ENCODE measurements at regions not wholly inside any gene's neighbourhood (a gene's known extent, or its start where the extent isn't known, plus 50 kb on each side); places are given as distances from the start of the nearest gene placed in this dataset.

DNA sequence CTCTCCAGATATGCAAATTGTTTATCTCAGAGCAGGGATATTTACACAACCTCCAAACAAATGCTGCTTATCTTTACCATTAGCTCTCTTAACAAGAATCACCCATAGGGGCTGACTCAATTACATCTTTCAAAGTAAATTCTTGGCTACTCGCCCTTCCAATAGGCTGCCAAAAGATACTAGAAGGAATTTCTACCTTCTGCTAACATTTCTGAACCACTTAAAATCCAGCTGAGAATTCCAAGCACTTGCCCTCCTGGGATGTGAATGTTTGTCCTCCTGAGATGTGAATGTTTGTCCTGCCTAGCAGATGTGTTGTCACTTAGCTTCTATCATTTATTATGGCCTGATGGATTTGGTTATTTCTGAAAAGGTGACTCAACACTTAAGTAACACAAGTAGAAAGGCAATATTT is 388.0 kb downstream of the GJA1 start:
- H3K36me3 ChIP-seq (ENCODE audit: control insufficient read depth, insufficient read depth, low read length): peaks cover 3% of the 10 kb centered on the region
- H3K4me3 ChIP-seq (ENCODE audit: insufficient read depth, low read depth, low read length): no peak overlapping the region
- no peak overlapping the region for H3K27ac ChIP-seq (ENCODE audit: insufficient read depth, low read depth, low read length, poor library complexity, severe bottlenecking)
- peaks cover 6% of the 10 kb centered on the region for H3K9me3 ChIP-seq (ENCODE audit: control insufficient read depth, low read length)
- WGBS, 2 experiments: 0 to 4% methylated on average over 1 of the region's 1 CpG
- H3K27me3 ChIP-seq (ENCODE audit: control insufficient read depth, insufficient read depth, low read length, poor library complexity, severe bottlenecking): no peaks in the 10 kb centered on the region
- H3K4me1 ChIP-seq (ENCODE audit: control insufficient read depth, insufficient read depth, low read length): peaks cover 14% of the 10 kb centered on the region

DNA sequence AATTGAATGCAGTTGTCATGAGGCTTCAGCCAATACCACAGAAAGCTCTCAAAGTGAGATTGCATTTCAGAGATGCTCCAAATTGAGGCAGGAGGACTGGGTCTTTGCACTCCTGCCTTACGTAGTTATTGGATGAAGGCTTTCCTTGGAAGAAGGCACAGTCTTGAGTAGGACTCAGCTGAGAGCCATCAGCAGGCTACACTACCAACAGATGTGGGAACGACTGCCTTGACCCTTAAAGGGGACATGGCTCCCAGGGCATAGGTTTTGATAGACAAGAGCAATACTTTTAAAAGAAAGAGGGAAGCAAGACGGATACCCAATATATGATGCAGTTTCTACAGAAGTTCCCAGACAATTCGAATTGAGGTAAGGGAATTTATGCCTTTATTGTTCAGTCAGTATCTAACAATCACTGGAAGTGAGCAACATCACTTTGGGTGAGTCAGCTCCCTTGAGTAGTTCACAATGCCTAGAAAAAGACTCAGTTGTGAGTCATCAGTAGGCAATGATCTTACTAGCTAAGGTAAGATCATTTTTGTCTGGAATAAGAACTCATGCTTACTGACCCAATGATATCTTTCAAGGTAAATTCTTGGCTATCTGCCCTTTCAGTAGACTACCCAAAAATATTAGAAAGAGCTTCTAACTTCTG is 390.8 kb downstream of the GJA1 start:
- Histone ChIP-seq H3K4me3 (ENCODE audit: insufficient read depth, low read depth, low read length) (no peak overlapping the region), H3K4me1 (ENCODE audit: control insufficient read depth, insufficient read depth, low read length) (peaks cover 14% of the 10 kb centered on the region), H3K36me3 (ENCODE audit: control insufficient read depth, insufficient read depth, low read length) (no peaks in the 10 kb centered on the region), H3K27me3 (ENCODE audit: control insufficient read depth, insufficient read depth, low read length, poor library complexity, severe bottlenecking) (no peaks in the 10 kb centered on the region), H3K27ac (ENCODE audit: insufficient read depth, low read depth, low read length, poor library complexity, severe bottlenecking) (no peak overlapping the region), H3K9me3 (ENCODE audit: control insufficient read depth, low read length) (no peaks in the 10 kb centered on the region)
- WGBS, 2 experiments: 88 to 92% methylated on average over 4 of the region's 4 CpGs

DNA sequence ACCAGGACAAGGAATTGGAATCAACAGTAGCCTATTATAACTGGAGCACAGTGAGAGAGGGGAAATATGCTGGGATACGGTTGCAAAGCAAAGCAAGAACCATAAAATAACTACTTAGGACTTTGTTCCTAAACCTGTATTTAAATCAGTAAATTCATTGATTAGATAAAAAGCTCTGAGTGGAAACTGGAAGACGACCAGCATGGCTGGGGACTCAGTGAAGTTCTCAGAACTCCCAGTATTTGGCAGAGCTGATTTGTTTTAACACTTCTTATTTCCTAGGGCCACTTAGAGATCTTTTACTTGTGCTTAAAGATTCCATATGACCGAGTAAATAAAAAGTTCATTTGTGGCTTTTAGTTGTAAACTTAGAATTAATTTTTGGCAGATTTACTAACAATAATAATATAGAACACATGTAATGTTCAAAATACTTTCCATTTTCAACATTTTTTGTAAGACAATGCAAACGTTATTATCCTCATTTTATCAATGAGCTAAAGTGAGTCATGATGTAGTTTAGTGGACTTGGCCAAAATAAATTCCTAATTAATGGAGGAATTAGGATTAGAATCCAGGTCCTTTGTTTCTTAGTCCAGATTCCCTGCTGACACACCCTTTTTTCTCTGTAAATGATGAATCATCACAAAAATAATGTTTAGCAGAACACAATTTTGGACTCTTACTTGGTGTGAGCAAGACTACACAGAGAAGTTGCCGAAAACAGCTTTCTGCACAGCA is 392.9 kb downstream of the GJA1 start:
- Histone ChIP-seq H3K4me1 (ENCODE audit: control insufficient read depth, insufficient read depth, low read length) (peaks cover 6% of the 10 kb centered on the region), H3K27me3 (ENCODE audit: control insufficient read depth, insufficient read depth, low read length, poor library complexity, severe bottlenecking) (no peaks in the 10 kb centered on the region), H3K27ac (ENCODE audit: insufficient read depth, low read depth, low read length, poor library complexity, severe bottlenecking) (no peak overlapping the region), H3K36me3 (ENCODE audit: control insufficient read depth, insufficient read depth, low read length) (no peaks in the 10 kb centered on the region), H3K4me3 (ENCODE audit: insufficient read depth, low read depth, low read length) (no peak overlapping the region), H3K9me3 (ENCODE audit: control insufficient read depth, low read length) (no peaks in the 10 kb centered on the region)
- WGBS, 2 experiments: 77 to 94% methylated on average over 2 to 4 of the region's 5 CpGs

- WGBS, 2 experiments: 93 to 97% methylated on average over 1 of the region's 1 CpG
- Histone ChIP-seq H3K4me1 (ENCODE audit: control insufficient read depth, insufficient read depth, low read length) (no peaks in the 10 kb centered on the region), H3K36me3 (ENCODE audit: control insufficient read depth, insufficient read depth, low read length) (no peaks in the 10 kb centered on the region), H3K9me3 (ENCODE audit: control insufficient read depth, low read length) (no peaks in the 10 kb centered on the region), H3K4me3 (ENCODE audit: insufficient read depth, low read depth, low read length) (no peak overlapping the region), H3K27ac (ENCODE audit: insufficient read depth, low read depth, low read length, poor library complexity, severe bottlenecking) (no peak overlapping the region), H3K27me3 (ENCODE audit: control insufficient read depth, insufficient read depth, low read length, poor library complexity, severe bottlenecking) (no peaks in the 10 kb centered on the region)
These were observed 395.3 kb downstream of the GJA1 start for GRCh38 chr6:121830736-121831135.

DNA sequence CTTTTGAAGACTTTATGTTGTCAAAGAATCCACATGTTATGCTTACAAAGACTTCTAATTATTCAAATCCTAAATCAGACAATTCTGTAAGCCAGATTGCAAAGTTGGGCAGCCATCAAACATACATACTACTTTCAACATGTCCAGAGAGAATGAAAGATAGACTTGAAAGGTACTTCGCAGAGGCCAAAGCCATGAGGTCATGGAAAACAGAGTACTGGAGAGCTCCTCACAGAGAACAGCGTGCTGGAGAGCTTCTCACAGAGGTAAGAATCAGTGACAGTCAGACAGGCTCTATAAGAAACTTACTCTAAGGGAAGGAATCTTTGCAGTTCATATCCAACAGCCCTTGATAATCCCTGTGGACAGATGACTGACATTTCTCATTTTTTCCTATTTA is 400.2 kb downstream of the GJA1 start:
- no peaks in the 10 kb centered on the region for H3K4me1 ChIP-seq (ENCODE audit: control insufficient read depth, insufficient read depth, low read length)
- no peak overlapping the region for H3K27ac ChIP-seq (ENCODE audit: insufficient read depth, low read depth, low read length, poor library complexity, severe bottlenecking)
- H3K27me3 ChIP-seq (ENCODE audit: control insufficient read depth, insufficient read depth, low read length, poor library complexity, severe bottlenecking): no peaks in the 10 kb centered on the region
- no peaks in the 10 kb centered on the region for H3K36me3 ChIP-seq (ENCODE audit: control insufficient read depth, insufficient read depth, low read length)
- WGBS, 2 experiments: 91 to 93% methylated on average over 2 of the region's 2 CpGs
- H3K9me3 ChIP-seq (ENCODE audit: control insufficient read depth, low read length): no peaks in the 10 kb centered on the region
- no peak overlapping the region for H3K4me3 ChIP-seq (ENCODE audit: insufficient read depth, low read depth, low read length)

- H3K9me3 ChIP-seq (ENCODE audit: control insufficient read depth, low read length): no peaks in the 10 kb centered on the region
- H3K36me3 ChIP-seq (ENCODE audit: control insufficient read depth, insufficient read depth, low read length): no peaks in the 10 kb centered on the region
- H3K4me1 ChIP-seq (ENCODE audit: control insufficient read depth, insufficient read depth, low read length): no peaks in the 10 kb centered on the region
- 86 to 95% methylated on average over 3 of the region's 4 CpGs for WGBS, 2 experiments
- no peak overlapping the region for H3K27ac ChIP-seq (ENCODE audit: insufficient read depth, low read depth, low read length, poor library complexity, severe bottlenecking)
- H3K4me3 ChIP-seq (ENCODE audit: insufficient read depth, low read depth, low read length): no peak overlapping the region
- H3K27me3 ChIP-seq (ENCODE audit: control insufficient read depth, insufficient read depth, low read length, poor library complexity, severe bottlenecking): no peaks in the 10 kb centered on the region
These were observed 402.2 kb downstream of the GJA1 start for GRCh38 chr6:121837545-121838229.

DNA sequence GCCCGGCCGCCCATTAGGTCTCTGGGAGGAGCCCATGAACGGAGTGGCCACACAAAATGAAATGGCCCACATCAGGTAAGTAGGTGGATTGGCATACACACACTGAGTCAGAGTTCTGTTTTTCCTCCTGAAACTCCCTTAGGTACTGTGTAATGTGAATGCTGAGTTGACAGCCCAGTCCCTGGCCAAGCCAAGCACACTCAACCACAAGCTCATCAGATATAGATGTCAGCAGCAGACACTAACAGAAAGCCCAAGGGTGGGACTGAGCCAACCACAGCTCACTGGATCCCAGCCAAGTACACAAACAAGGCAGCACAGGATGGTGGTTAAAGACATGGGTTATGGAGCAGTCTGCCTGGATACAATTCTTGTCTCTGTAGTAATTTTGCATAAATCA is 403.4 kb downstream of the GJA1 start:
- no peaks in the 10 kb centered on the region for H3K36me3 ChIP-seq (ENCODE audit: control insufficient read depth, insufficient read depth, low read length)
- 91 to 97% methylated on average over 3 of the region's 3 CpGs for WGBS, 2 experiments
- no peaks in the 10 kb centered on the region for H3K27me3 ChIP-seq (ENCODE audit: control insufficient read depth, insufficient read depth, low read length, poor library complexity, severe bottlenecking)
- H3K27ac ChIP-seq (ENCODE audit: insufficient read depth, low read depth, low read length, poor library complexity, severe bottlenecking): no peak overlapping the region
- H3K4me1 ChIP-seq (ENCODE audit: control insufficient read depth, insufficient read depth, low read length): no peaks in the 10 kb centered on the region
- no peak overlapping the region for H3K4me3 ChIP-seq (ENCODE audit: insufficient read depth, low read depth, low read length)
- no peaks in the 10 kb centered on the region for H3K9me3 ChIP-seq (ENCODE audit: control insufficient read depth, low read length)

DNA sequence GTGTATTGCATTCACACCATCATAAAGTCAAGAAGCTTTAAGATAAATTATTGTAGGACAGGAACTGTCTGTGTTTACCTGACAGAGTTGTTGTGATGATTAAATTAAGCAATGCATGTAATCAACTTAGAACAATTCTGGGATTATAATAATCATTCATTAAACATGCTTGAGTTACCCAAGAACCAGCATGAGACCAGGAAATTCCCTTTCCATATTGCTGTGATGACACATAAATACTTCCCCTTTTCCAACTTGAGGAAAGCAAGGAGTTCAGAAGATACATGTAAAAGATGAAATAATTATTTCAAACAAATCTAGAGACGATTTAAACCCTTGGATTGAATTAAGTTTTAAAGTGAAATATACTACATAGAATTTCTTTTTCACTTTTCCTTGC is 404.4 kb downstream of the GJA1 start:
- Histone ChIP-seq H3K27ac (ENCODE audit: insufficient read depth, low read depth, low read length, poor library complexity, severe bottlenecking) (no peak overlapping the region), H3K4me3 (ENCODE audit: insufficient read depth, low read depth, low read length) (no peak overlapping the region)
- no CpG with 5 or more reads among the region's 1 CpG for WGBS, 2 experiments

DNA sequence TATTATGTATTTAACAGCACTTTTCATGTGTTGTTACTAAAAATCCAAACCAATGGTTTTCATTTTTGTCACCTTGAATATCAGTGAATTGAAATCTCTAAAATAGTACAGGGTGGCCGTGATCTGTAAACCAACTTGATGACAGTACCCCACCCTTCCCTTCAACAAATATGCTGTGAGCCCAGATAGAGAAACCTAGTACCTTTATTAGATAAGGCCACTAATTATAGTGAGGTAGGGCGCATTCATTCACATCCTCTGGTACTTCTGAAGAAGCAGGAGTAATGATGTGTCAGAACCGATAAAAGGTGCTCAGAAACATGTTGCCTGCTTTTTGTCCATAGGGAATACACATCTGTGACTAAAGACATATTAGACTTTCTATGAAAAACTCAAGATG is 409.5 kb downstream of the GJA1 start:
- WGBS, 2 experiments: 92 to 99% methylated on average over 3 of the region's 3 CpGs
- H3K4me3 ChIP-seq (ENCODE audit: insufficient read depth, low read depth, low read length): no peak overlapping the region
- H3K4me1 ChIP-seq (ENCODE audit: control insufficient read depth, insufficient read depth, low read length): peaks cover 10% of the 10 kb centered on the region
- no peaks in the 10 kb centered on the region for H3K9me3 ChIP-seq (ENCODE audit: control insufficient read depth, low read length)
- H3K27ac ChIP-seq (ENCODE audit: insufficient read depth, low read depth, low read length, poor library complexity, severe bottlenecking): no peak overlapping the region
- no peaks in the 10 kb centered on the region for H3K36me3 ChIP-seq (ENCODE audit: control insufficient read depth, insufficient read depth, low read length)
- H3K27me3 ChIP-seq (ENCODE audit: control insufficient read depth, insufficient read depth, low read length, poor library complexity, severe bottlenecking): no peaks in the 10 kb centered on the region

More for the DNA sequence above, 404.4 kb downstream of the GJA1 start:
- Histone ChIP-seq H3K4me1 (ENCODE audit: control insufficient read depth, insufficient read depth, low read length) (no peaks in the 10 kb centered on the region), H3K36me3 (ENCODE audit: control insufficient read depth, insufficient read depth, low read length) (no peaks in the 10 kb centered on the region), H3K9me3 (ENCODE audit: control insufficient read depth, low read length) (no peaks in the 10 kb centered on the region), H3K27me3 (ENCODE audit: control insufficient read depth, insufficient read depth, low read length, poor library complexity, severe bottlenecking) (no peaks in the 10 kb centered on the region)

- H3K27me3 ChIP-seq (ENCODE audit: control insufficient read depth, insufficient read depth, low read length, poor library complexity, severe bottlenecking): no peaks in the 10 kb centered on the region
- WGBS, 2 experiments: 79 to 80% methylated on average over 4 of the region's 4 CpGs
- no peaks in the 10 kb centered on the region for H3K9me3 ChIP-seq (ENCODE audit: control insufficient read depth, low read length)
- H3K36me3 ChIP-seq (ENCODE audit: control insufficient read depth, insufficient read depth, low read length): no peaks in the 10 kb centered on the region
- H3K27ac ChIP-seq (ENCODE audit: insufficient read depth, low read depth, low read length, poor library complexity, severe bottlenecking): no peak overlapping the region
- peaks cover 20% of the 10 kb centered on the region for H3K4me1 ChIP-seq (ENCODE audit: control insufficient read depth, insufficient read depth, low read length)
- no peak overlapping the region for H3K4me3 ChIP-seq (ENCODE audit: insufficient read depth, low read depth, low read length)
These were observed 412.5 kb downstream of the GJA1 start for GRCh38 chr6:121847806-121848522.
